Astrocyte (in vitro differentiated cells and primary cell): ENCODE measurements at regions not wholly inside any gene's neighbourhood (a gene's known extent, or its start where the extent isn't known, plus 50 kb on each side); places are given as distances from the start of the nearest gene placed in this dataset.

Source experiments
- DNase-seq: peaks from one replicate; pipeline ENCODE4 v3.0.0-alpha.2; 2010; ENCODE audit warnings: low read depth
- FAIRE-seq: peaks from 2 replicates; lab custom pipeline; 2011; peaks lifted over from hg19 to GRCh38; lab: Jason Lieb, UNC
- H2AFZ ChIP-seq: 2 replicates; pipeline ENCODE4 v1.6.0; 2012; ENCODE audit warnings: low read depth, low read length, inconsistent platforms
- H3K27ac ChIP-seq: 2 replicates; pipeline ENCODE4 v1.5.1; 2011; ENCODE audit warnings: low read depth, low read length, inconsistent platforms
- H3K27me3 ChIP-seq: 2 replicates; pipeline ENCODE4 v1.6.0; 2011; ENCODE audit warnings: low read length, inconsistent platforms; ENCODE audit not compliant: insufficient read depth
- H3K36me3 ChIP-seq: 2 replicates; pipeline ENCODE4 v1.5.1; 2011; ENCODE audit warnings: low read length, inconsistent platforms; ENCODE audit not compliant: insufficient read depth
- H3K4me1 ChIP-seq: 2 replicates; pipeline ENCODE4 v1.5.1; 2011; ENCODE audit warnings: low read length, inconsistent platforms; ENCODE audit not compliant: insufficient read depth
- H3K4me2 ChIP-seq: 2 replicates; pipeline ENCODE4 v1.6.0; 2012; ENCODE audit warnings: low read length, inconsistent platforms
- H3K4me3 ChIP-seq: 2 replicates; pipeline ENCODE4 v1.5.1; 2011; ENCODE audit warnings: low read depth, mild to moderate bottlenecking, low read length, inconsistent platforms; ENCODE audit not compliant: insufficient read depth
- H3K79me2 ChIP-seq: 2 replicates; pipeline ENCODE4 v1.6.0; 2012; ENCODE audit warnings: mild to moderate bottlenecking, low read length, inconsistent platforms; ENCODE audit not compliant: insufficient read depth
- H3K9ac ChIP-seq: 2 replicates; pipeline ENCODE4 v1.6.0; 2012; ENCODE audit warnings: mild to moderate bottlenecking, low read length, inconsistent platforms
- H3K9me3 ChIP-seq: 2 replicates; pipeline ENCODE4 v1.5.1; 2012; ENCODE audit warnings: low read depth, mild to moderate bottlenecking, low read length, inconsistent platforms; ENCODE audit not compliant: insufficient read depth
- H4K20me1 ChIP-seq: 2 replicates; pipeline ENCODE4 v1.6.0; 2012; ENCODE audit warnings: low read length, inconsistent platforms; ENCODE audit not compliant: insufficient read depth
- H3K27ac Mint-ChIP-seq: one replicate; pipeline ENCODE4 v1.8.0; 2021; ENCODE audit warnings: mild to moderate bottlenecking, mixed read lengths; ENCODE audit not compliant: unreplicated experiment
- H3K27me3 Mint-ChIP-seq: one replicate; pipeline ENCODE4 v1.8.0; 2021; ENCODE audit warnings: low read depth, mixed read lengths; ENCODE audit not compliant: unreplicated experiment
- H3K36me3 Mint-ChIP-seq: one replicate; pipeline ENCODE4 v1.8.0; 2021; ENCODE audit warnings: low read depth, mixed read lengths; ENCODE audit not compliant: unreplicated experiment
- H3K4me1 Mint-ChIP-seq: one replicate; pipeline ENCODE4 v1.8.0; 2021; ENCODE audit warnings: low read depth, mixed read lengths; ENCODE audit not compliant: unreplicated experiment
- H3K4me3 Mint-ChIP-seq: one replicate; pipeline ENCODE4 v1.8.0; 2021; ENCODE audit warnings: mild to moderate bottlenecking, moderate library complexity, mixed read lengths; ENCODE audit not compliant: unreplicated experiment
- H3K9me3 Mint-ChIP-seq: one replicate; pipeline ENCODE4 v1.8.0; 2021; ENCODE audit warnings: mild to moderate bottlenecking, mixed read lengths; ENCODE audit not compliant: unreplicated experiment
- EZH2 ChIP-seq: IDR thresholded peaks from 2 replicates; pipeline ENCODE4 v1.6.1; 2012; ENCODE audit warnings: mild to moderate bottlenecking, low read length, inconsistent platforms; ENCODE audit not compliant: insufficient read depth
- TF ChIP-seq, protein P1 (sequence below): IDR thresholded peaks from 2 replicates; pipeline ENCODE4 v1.5.1; 2011; ENCODE audit warnings: low read depth, mild to moderate bottlenecking, inconsistent platforms, low read length, moderate library complexity; ENCODE audit not compliant: insufficient read depth

DNA sequence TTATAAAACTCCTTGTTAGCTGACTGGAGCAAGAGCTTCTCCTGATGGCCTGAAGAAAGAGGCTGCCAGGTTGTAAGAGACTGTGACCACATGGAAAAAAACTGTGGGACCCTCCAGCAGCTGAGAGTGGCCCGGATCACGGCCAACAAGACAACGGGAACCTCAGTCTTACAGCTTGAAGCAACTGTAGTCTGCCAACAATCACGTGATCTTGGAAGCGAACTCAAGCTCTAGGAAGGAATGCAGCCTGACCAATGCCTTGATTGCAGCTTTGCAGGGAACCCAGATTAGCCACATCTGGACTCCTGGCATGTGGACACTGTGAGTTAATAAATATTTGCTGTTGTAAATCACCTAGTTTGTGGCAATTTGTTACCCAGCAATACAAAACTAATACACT is 442.6 kb upstream of the PRMT6 start:
- Mint-ChIP-seq H3K4me3 (no peak overlapping the region), H3K36me3 (no peaks in the 10 kb centered on the region), H3K27me3 (no peaks in the 10 kb centered on the region), H3K4me1 (peaks cover 3% of the 10 kb centered on the region), H3K9me3 (no peaks in the 10 kb centered on the region), H3K27ac (no peak overlapping the region)
- Histone ChIP-seq H3K27ac (no peak overlapping the region), H3K4me1 (no peaks in the 10 kb centered on the region), H3K4me2 (no peak overlapping the region), H3K27me3 (no peaks in the 10 kb centered on the region), H3K9ac (no peak overlapping the region), H4K20me1 (no peaks in the 10 kb centered on the region), H3K36me3 (no peaks in the 10 kb centered on the region), H2AFZ (no peak overlapping the region), H3K9me3 (no peaks in the 10 kb centered on the region), H3K4me3 (no peak overlapping the region), H3K79me2 (no peaks in the 10 kb centered on the region)
- no peak for FAIRE-seq
- no peak for DNase-seq
- TF ChIP-seq EZH2, result no peak
- TF ChIP-seq, protein P1, sequence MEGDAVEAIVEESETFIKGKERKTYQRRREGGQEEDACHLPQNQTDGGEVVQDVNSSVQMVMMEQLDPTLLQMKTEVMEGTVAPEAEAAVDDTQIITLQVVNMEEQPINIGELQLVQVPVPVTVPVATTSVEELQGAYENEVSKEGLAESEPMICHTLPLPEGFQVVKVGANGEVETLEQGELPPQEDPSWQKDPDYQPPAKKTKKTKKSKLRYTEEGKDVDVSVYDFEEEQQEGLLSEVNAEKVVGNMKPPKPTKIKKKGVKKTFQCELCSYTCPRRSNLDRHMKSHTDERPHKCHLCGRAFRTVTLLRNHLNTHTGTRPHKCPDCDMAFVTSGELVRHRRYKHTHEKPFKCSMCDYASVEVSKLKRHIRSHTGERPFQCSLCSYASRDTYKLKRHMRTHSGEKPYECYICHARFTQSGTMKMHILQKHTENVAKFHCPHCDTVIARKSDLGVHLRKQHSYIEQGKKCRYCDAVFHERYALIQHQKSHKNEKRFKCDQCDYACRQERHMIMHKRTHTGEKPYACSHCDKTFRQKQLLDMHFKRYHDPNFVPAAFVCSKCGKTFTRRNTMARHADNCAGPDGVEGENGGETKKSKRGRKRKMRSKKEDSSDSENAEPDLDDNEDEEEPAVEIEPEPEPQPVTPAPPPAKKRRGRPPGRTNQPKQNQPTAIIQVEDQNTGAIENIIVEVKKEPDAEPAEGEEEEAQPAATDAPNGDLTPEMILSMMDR, result no peak

DNA sequence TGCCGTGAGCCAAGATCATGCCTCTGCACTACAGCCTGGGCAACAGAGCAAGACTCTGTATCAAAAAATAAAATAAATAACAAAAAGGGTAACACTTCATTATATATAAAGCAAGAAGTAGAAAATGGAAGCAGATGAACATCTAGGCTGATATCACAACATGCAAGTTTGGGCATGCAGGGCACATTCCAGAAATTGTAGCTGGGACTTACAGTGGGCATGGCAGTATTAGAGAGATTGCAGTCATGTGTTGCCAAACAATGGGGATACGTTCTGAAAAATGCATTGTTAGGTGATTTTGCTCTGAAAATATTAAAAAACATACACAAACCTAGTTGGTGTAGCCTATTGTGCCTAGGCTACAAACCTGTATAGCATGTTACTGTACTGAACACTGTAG is 441.0 kb upstream of the PRMT6 start:
- Histone ChIP-seq H3K27me3 (no peaks in the 10 kb centered on the region), H3K4me2 (no peak overlapping the region), H3K4me3 (no peak overlapping the region), H3K36me3 (no peaks in the 10 kb centered on the region), H4K20me1 (no peaks in the 10 kb centered on the region), H3K27ac (no peak overlapping the region), H3K9ac (no peak overlapping the region), H2AFZ (no peak overlapping the region), H3K79me2 (no peaks in the 10 kb centered on the region), H3K9me3 (no peaks in the 10 kb centered on the region), H3K4me1 (peaks cover 4% of the 10 kb centered on the region)
- Mint-ChIP-seq H3K36me3 (no peaks in the 10 kb centered on the region), H3K4me3 (no peak overlapping the region), H3K9me3 (no peaks in the 10 kb centered on the region), H3K27ac (no peak overlapping the region), H3K27me3 (no peaks in the 10 kb centered on the region), H3K4me1 (no peaks in the 10 kb centered on the region)
- FAIRE-seq (no peak), DNase-seq (no peak)
- TF ChIP-seq, protein P1, result no peak
- TF ChIP-seq EZH2, result no peak

DNA sequence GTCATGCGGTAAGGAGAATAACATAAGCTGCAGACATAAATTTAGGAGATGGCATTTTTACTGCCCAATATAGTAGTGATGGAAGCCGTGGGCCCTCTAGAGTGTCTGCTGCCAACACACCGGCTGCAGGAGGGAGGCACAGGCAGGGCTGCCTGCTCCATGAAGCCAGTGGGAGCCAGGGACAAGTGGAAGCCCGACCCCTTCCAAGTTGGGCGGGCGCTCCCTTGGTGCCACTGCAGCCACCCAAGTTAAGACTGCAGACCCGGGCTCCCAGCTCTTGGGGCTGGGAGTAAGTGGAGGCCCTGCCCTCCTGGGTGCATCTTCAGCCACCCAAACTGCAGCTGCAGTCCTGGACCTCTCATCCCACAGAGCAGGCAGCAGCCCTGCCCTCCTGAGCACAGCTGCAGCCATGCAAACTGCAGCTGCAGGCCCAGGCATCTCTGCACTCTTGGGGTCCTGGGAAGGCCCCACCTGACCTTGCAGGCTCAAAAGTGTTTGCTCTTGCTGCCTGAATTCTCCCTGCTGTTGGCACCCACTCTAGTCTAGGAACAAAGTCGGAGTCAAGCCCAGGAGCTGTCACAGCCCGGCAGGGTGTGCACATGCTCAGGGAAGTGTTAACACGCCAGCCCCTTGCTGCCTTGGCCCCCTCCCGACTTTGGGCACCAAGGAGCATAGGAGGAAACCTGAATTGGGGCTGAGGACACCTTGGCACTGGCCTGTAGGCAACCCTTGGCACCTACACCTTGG is 437.2 kb upstream of the PRMT6 start:
- H3K9ac ChIP-seq, result no peak overlapping the region
- Mint-ChIP-seq H3K4me3 (no peak overlapping the region), H3K9me3 (no peaks in the 10 kb centered on the region), H3K4me1 (peaks cover 2% of the 10 kb centered on the region), H3K27ac (no peak overlapping the region), H3K36me3 (no peaks in the 10 kb centered on the region), H3K27me3 (no peaks in the 10 kb centered on the region)
- peaks cover 8% of the 10 kb centered on the region for H3K4me1 ChIP-seq
- no peaks in the 10 kb centered on the region for H4K20me1 ChIP-seq
- no peak overlapping the region for H3K4me2 ChIP-seq
- no peaks in the 10 kb centered on the region for H3K9me3 ChIP-seq
- FAIRE-seq, result no peak
- H3K4me3 ChIP-seq, result no peak overlapping the region
- H2AFZ ChIP-seq, result no peak overlapping the region
- no peak overlapping the region for H3K27ac ChIP-seq
- DNase-seq, result no peak
- no peaks in the 10 kb centered on the region for H3K79me2 ChIP-seq
- H3K36me3 ChIP-seq, result no peaks in the 10 kb centered on the region
- no peak for TF ChIP-seq EZH2
- TF ChIP-seq, protein P1, result no peak
- H3K27me3 ChIP-seq, result no peaks in the 10 kb centered on the region
